ENCODE measurements at regions not wholly inside any gene's neighbourhood (a gene's known extent, or its start where the extent isn't known, plus 50 kb on each side); places are given as distances from the start of the nearest gene placed in this dataset.

- ATAC-seq (no peak), DNase-seq (no peak), FAIRE-seq (no peak)
- whole genome bisulfite sequencing, 2 donors, result 78 to 79% methylated on average over 1 of the region's 1 CpG
- H3K27me3 ChIP-seq, result no peaks in the 10 kb centered on the region
- no peak overlapping the region for H3K27ac ChIP-seq
- no peaks in the 10 kb centered on the region for H3K9me3 ChIP-seq
- H3K4me3 ChIP-seq, result no peak overlapping the region
- no peaks in the 10 kb centered on the region for H3K36me3 ChIP-seq
- intact Hi-C loops (cut with DNase I), result no loop called here
- H3K4me1 ChIP-seq, result no peaks in the 10 kb centered on the region
- TF ChIP-seq, protein P1, sequence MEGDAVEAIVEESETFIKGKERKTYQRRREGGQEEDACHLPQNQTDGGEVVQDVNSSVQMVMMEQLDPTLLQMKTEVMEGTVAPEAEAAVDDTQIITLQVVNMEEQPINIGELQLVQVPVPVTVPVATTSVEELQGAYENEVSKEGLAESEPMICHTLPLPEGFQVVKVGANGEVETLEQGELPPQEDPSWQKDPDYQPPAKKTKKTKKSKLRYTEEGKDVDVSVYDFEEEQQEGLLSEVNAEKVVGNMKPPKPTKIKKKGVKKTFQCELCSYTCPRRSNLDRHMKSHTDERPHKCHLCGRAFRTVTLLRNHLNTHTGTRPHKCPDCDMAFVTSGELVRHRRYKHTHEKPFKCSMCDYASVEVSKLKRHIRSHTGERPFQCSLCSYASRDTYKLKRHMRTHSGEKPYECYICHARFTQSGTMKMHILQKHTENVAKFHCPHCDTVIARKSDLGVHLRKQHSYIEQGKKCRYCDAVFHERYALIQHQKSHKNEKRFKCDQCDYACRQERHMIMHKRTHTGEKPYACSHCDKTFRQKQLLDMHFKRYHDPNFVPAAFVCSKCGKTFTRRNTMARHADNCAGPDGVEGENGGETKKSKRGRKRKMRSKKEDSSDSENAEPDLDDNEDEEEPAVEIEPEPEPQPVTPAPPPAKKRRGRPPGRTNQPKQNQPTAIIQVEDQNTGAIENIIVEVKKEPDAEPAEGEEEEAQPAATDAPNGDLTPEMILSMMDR (IDR thresholded peaks at IDR 0.05), result no peak
Observed at GRCh38 chr10:4073912-4074311, 288.9 kb upstream of the KLF6 start.

- Histone ChIP-seq H3K27ac (no peak overlapping the region), H3K36me3 (no peaks in the 10 kb centered on the region), H3K4me3 (no peak overlapping the region), H3K9me3 (no peaks in the 10 kb centered on the region), H3K27me3 (no peaks in the 10 kb centered on the region), H3K4me1 (no peaks in the 10 kb centered on the region)
- WGBS, 2 donors, result 62 to 78% methylated on average over 11 of the region's 11 CpGs
- no peak for FAIRE-seq
- intact Hi-C loops (cut with DNase I), result no loop called here
- TF ChIP-seq, protein P1 (IDR thresholded peaks at IDR 0.05), result no peak
- ATAC-seq, result no peak
- no peak for DNase-seq
Observed at GRCh38 chr10:4070921-4071660, 286.1 kb upstream of the KLF6 start.

- H3K27ac ChIP-seq, result no peak overlapping the region
- intact Hi-C loops (cut with DNase I), result no loop called here
- WGBS, 2 donors, result 52 to 54% methylated on average over 1 of the region's 1 CpG
- ATAC-seq (no peak), DNase-seq (no peak), FAIRE-seq (no peak)
- H3K4me3 ChIP-seq, result no peak overlapping the region
- H3K36me3 ChIP-seq, result no peaks in the 10 kb centered on the region
- no peaks in the 10 kb centered on the region for H3K9me3 ChIP-seq
- no peaks in the 10 kb centered on the region for H3K4me1 ChIP-seq
- H3K27me3 ChIP-seq, result no peaks in the 10 kb centered on the region
- TF ChIP-seq, protein P1 (IDR thresholded peaks at IDR 0.05), result no peak
Observed at GRCh38 chr10:4070184-4070583, 285.2 kb upstream of the KLF6 start.

GRCh38 chr10:4069491-4069890 is 284.5 kb upstream of the KLF6 start:
- intact Hi-C loops (cut with DNase I), result no loop called here
- no peaks in the 10 kb centered on the region for H3K9me3 ChIP-seq
- no peaks in the 10 kb centered on the region for H3K27me3 ChIP-seq
- no peak overlapping the region for H3K4me3 ChIP-seq
- DNase-seq (no peak), FAIRE-seq (no peak), ATAC-seq (no peak)
- H3K4me1 ChIP-seq, result no peaks in the 10 kb centered on the region
- WGBS, 2 donors, result 72 to 93% methylated on average over 3 of the region's 3 CpGs
- no peaks in the 10 kb centered on the region for H3K36me3 ChIP-seq
- TF ChIP-seq, protein P1 (IDR thresholded peaks at IDR 0.05), result no peak
- H3K27ac ChIP-seq, result no peak overlapping the region

GRCh38 chr10:4068629-4069028 is 283.6 kb upstream of the KLF6 start:
- H3K4me3 ChIP-seq, result no peak overlapping the region
- no peaks in the 10 kb centered on the region for H3K9me3 ChIP-seq
- DNase-seq (no peak), ATAC-seq (no peak), FAIRE-seq (no peak)
- 63 to 76% methylated on average over 3 of the region's 3 CpGs for WGBS, 2 donors
- no peaks in the 10 kb centered on the region for H3K36me3 ChIP-seq
- TF ChIP-seq, protein P1 (IDR thresholded peaks at IDR 0.05), result no peak
- H3K4me1 ChIP-seq, result no peaks in the 10 kb centered on the region
- intact Hi-C loops (cut with DNase I), result no loop called here
- H3K27ac ChIP-seq, result no peak overlapping the region
- no peaks in the 10 kb centered on the region for H3K27me3 ChIP-seq

Data from pancreas (tissue), 10 donors.